Testis (tissue), 2 donors: ENCODE measurements at regions not wholly inside any gene's neighbourhood (a gene's known extent, or its start where the extent isn't known, plus 50 kb on each side); places are given as distances from the start of the nearest gene placed in this dataset.

ENCODE experiments used
- CTCF ChIP-seq, 3 experiments: fragments of 450-650 bp in 2 of 3; fragments of 200-600 bp in 1 of 3; sonication (generic) in 1 of 3; IDR thresholded peaks; one replicate each; pipeline ENCODE4 v1.5.1; 2016 to 2019; ENCODE audit warnings: antibody characterized with exemption in 3 of 3, mild to moderate bottlenecking in 2 of 3, moderate library complexity in 1 of 3
- POLR2A ChIP-seq: fragments of 450-650 bp; IDR thresholded peaks from one replicate; pipeline ENCODE4 v1.6.1; 2017; ENCODE audit warnings: antibody characterized with exemption, mild to moderate bottlenecking, moderate library complexity

- TF ChIP-seq POLR2A (no peak), CTCF (IDR thresholded peaks at IDR 0.05) (no peak)
Measured at GRCh38 chr1:29826646-29827045, 590.3 kb downstream of the PTPRU start.
